ENCODE measurements at regions not wholly inside any gene's neighbourhood (a gene's known extent, or its start where the extent isn't known, plus 50 kb on each side); places are given as distances from the start of the nearest gene placed in this dataset.
A peak's percentile ranks its signal among the peaks of the same experiment; 100 is the strongest.

DNA sequence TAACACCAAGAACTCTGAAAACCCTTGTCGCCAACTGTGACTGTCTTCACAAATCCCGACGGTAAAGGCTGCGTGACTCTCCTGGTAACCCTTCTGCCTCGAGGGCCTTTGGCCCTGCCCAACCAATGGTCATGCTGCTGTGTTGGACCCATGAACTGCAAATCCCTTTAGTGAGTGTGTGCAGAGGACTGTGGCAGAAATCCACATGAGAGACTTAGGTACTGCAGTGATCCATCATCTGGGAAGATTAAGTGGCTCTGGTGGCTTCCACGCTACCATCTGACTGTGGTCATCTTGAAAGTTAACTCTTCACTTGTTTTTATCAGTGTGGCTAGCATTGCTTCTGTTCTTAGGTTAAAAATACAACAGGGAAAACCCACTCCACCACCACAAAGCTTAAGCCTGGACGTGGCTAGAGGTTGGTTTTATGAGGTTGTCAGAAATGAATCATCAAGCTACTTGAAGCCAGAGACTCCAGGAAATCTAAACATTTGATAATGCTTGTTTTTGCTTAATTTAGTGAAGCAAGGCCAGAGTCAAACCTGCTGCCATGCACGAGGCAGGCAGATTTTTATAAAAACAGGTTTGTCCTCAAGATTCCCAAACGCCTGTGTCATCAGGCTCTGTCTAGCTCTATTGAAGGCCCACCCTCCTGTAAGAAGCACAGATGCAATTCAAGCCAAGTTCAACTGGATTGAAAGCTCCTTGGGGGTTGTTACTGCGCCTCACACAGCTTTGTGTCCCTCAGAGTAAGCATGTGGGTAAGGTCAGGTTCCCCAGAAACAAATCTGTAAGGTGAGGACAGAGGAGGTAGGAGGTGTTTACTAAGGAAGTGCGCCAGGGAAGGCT lies 52.7 kb upstream of the ERCC6L2 start:
- DNase-seq: peak; percentile 47

DNA sequence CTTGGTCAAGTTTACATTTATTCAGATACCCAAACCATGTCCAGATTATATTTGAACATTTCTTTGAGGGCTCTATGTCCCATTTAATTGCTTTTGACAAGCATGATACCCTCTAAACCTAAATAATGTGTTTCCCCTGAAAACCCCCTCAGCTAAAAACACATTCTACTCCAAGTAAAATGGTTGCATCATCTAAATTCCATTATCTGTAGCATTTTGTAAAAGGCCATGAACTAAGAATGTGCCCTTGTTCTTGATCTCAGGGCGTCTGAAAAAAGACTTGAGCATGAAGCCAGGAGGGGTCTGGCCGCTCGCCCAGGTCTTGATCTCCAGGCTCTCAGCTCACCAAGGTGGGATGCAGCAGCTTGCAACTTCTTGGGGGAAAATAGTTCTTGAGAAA lies 53.5 kb upstream of the ERCC6L2 start:
- no peak for DNase-seq

DNA sequence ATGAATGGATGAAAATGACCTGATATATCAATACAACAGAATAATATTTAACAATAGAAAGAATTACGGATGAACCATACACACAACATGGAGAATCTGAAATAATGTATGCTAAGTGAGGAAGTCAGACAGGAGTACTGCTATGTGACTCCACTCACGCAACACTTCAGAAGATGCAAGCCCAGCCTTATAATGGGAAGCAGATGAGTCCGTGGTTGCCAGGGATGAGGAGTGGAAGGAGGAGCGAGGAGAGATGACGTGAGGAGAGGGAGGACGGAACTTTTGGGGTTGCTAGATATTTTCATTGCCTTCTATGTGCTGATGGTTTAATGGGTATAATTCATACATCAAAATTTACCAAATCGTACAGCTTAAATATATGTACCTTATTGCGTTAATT lies 55.4 kb upstream of the ERCC6L2 start:
- DNase-seq: no peak

DNA sequence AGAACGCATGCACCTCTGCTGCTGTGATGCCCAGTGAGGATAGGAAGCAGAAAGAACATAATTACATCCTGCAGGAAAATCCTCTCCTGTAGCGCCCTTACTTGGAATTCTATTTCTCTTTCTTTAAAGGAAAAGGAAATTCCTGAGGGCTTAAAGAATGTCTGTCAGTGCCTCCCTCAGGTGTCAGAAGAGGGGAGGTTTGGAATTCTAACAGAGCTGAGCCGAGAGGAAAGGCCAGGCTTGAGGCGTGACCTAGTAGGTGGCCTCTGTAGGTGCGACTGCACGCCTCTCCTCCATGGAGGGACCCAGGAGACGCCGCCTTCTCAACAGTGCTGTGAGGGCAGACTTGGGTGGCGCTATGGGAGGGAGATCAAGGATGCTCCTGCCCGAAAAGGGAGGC lies 55.9 kb upstream of the ERCC6L2 start:
- no peak for DNase-seq

DNA sequence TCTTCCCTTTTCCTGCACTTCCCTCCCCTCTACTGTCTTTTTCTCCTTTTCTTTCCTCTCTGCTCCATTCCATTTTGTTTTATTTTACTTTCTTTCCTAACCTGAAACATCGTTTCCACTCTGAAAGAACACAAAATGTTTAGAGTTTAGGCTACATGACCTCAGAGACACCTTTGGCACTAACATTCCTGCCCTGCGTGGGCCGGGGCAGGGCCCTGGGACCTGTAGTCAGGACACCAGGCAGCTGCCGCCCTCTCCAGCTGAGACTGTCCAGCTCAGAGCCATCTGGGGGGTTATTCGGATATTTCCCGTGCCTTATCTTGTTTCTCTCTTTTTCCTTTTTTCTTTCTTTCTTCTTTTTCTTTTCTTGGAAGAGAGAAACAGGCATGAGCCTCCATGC lies 58.3 kb upstream of the ERCC6L2 start:
- DNase-seq: no peak

DNA sequence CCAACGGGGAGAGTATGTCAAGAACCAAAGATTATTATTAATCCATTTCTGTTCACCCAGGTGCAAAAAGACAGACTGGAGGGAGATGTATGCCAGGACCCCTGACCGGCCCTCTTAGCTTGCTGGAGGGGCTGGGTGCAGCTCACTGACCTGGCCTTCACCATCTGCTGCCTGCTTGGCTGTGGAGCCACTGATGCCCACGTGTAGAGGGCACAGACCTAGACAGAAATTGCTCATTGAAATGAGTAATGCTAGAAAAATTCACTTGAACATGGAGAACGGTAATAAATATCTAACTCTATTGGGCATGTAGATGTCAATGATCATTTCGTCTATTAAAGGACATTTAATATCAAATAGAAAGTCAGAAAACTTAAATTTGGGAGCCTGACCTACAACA lies 58.8 kb upstream of the ERCC6L2 start:
- DNase-seq: no peak

DNA sequence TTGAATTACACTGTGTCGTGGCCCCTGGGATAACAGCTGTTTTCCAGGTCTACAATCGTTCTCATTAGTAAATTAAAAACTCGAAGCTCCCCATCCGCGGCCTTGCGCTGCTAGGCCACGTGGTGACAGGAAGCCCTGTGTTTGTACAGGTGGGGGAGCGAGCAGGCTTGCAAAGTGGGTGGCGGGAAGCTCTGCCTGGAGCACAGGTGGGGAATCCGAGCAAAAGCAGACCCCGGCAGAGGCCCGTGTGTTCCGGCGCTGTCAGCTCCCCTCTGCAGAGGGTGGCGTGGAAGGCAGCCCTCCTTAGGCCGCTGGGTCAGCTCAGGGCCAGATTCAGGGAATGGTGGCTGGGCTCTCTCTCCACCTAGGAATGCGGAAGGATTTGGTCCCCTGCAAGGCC lies 59.5 kb upstream of the ERCC6L2 start:
- DNase-seq: no peak

DNA sequence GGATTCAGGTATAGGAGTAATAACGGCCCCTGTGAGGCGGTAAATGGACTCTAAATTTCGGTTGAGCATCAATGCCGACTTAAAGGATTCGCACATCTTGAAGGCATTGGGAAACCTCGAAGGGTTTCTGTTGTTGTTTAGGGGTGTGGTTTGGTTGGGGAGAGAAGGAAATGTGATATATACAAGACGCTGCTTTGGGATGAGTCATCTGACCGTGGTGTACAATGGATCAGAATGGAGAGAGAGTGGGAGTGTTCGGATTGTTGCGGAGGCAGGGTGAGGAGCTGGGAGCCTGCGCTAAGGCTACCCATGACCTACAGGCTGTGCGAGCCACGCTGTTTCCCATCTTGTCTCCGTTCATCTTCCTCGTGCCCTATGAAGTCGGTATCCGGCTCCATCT lies 60.4 kb upstream of the ERCC6L2 start:
- no peak for DNase-seq

DNA sequence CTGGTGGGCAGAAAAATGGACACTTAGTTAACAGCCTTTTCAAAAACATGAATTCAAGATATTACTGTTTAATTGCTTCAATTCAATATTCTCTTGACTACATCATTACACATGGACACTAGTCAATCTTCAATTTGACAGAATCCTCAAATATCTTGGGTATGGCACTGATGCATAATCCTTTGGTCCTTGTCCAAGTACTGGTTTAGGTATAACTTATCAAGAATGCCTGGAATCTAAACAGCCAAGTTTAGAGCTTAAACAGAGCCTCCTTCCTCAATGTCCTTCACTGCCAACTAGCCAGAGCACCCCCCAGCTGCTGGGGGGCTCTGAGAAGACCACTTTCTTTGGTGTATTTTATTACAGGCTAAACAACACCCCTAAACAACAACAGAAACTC lies 61.6 kb upstream of the ERCC6L2 start:
- DNase-seq: no peak

DNA sequence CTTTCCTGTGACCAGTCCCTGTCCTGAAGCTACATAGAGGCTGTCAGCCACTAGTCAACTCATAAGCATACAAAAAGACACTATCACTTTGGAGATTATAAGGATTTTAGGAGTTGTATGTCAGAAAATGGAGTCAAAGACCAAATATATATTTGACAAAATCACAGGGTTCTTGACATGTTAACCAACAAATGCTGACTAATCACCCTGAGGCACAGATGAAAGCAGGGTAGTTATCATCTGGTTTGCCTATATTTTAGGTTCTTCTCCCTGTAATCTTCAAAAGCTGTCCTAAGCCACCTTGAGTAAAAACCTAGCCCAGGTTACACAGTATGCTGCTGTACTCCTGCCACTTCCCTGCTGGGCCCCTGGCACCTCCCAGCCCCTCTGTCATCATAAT lies 64.7 kb upstream of the ERCC6L2 start:
- DNase-seq: no peak

DNA sequence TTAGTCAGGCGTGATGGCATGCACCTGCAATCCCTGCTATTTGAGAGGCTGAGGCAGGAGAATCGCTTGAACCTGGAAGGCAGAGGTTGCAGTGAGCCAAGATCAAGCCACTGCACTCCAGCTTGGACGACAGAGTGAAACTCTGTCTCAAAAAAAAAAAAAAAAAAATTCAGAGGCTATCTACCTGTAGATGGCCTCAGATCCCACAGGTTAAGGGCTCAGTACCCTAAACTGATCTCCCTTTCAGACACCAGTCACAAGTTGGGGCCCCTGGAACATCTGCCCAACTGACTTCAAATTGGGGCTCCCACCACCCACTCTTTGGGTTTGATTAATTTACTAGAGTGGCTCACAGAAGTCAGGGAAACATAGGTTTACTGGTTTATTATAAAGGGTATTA lies 65.4 kb upstream of the ERCC6L2 start:
- no peak for DNase-seq

DNA sequence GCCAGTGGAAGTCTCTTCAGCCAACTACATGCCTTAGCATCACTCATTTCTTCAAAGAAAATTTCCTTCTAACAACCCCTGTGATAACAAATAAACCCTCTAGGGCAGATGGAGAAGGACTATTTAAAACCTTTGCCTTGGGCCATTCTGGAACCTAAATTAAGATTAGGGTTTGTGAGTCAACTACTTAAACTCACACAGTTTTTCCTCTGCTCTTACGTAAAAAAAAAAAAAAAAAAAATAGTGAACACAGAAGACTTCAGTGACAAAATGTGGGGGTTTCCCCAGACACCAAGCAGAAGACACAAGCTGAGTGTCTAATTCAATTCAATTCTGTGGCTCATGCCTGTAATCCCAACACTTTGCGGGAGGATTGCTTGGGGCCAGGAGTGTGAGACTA lies 65.8 kb upstream of the ERCC6L2 start:
- no peak for DNase-seq

DNA sequence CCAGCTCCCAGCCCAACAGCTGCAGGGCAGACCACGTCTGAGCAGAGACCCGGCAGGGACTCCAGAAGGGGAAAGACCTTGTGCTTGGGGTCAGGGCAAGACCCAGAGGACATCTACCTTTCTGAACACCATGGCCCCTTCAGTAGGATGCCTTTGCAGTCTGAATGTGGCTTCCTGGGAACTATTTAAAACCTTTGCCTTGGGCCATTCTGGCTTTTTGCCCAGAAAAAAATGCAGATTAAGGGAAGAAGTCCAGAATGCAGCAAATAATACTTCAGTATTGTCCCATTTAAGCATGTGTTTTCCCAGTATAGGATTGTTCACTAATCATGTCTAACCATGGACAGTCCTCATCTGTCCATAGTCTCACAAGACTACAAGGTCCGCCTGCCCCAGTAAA lies 67.5 kb upstream of the ERCC6L2 start:
- no peak for DNase-seq

DNA sequence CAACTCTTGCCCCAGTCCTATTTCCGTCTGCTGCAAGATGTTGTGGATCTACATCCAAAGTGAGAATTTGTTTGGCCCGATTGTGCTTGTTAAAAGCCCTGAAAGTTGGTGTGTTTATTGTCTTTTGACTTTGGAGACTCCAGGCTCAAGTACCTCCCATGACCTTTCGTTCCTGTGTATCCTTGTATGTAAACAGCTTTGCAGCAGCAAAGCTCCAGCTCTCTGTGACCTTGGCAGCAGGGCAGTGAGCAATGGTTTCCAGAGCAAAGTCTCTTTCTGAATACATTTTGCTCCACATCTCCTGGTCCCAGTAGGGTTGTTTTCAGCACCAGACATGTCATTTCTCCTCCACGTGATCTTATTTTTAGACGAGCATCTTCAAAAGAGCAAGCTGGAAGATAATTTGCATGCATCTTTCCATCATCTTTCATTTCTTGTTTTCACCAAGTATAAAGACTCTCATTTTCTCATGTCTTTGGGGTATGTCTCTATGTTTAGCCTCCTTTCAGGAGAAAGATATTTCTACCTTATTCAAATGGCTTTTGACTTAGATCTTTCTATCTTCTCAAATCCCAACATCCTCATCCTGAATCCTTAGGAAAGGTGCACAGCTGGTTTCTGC lies 68.1 kb upstream of the ERCC6L2 start:
- DNase-seq: no peak

DNA sequence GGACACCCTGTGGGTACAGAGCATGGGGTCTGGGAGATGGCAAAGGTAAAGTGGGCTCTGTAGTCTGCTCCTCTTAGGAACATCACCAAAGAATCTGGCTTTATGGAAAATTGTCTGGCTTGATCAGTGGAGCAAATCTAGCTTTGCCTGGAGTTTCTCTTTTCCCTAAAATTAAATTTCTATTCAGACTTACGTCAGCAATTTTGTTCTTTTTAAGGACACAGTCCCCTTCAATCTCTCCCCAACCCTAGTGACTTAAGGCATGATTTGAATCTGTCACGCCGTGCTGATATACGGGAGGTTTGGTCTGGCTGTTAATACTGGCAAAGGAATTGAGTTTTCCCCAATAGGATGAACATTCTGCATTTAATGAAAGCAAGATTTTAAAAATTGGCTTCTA lies 72.3 kb upstream of the ERCC6L2 start:
- no peak for DNase-seq

DNA sequence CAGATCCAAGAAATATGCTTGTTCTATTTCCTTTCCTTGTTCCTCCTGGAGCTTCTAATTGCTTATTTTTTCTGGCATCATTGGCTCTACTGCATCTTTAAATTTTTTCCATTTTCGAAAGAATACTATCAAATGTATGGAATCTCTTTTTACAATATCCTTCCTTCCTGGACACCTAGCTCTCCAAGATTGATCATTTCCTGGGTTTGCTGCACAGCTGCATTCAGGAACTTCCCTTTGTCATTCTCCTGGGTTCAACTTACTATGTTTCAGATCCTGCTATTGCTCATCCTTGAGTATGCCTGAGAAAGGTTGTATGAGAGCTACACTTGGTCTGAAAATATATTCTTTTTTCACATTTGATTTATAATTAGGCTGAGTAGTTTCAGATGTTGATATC lies 73.7 kb upstream of the ERCC6L2 start:
- no peak for DNase-seq

DNA sequence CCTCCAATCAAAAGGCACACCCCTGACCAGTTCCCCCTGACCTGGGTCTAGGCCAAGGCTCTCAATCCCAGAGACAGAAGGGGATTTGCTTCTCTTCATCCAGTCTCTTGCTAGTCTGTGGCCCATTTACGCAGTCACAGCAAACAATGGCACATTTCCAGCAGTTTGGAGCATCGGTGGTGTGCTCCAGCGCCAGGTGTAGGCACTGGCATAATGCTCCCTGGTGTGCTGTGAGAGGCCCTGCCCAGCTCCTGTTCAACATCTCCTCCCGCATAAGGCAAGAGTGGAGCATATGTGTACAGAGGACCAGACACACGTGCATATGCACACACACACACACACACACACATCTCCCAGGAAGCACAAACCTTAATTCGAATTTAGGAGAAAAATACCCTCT lies 79.5 kb upstream of the ERCC6L2 start:
- no peak for DNase-seq

DNA sequence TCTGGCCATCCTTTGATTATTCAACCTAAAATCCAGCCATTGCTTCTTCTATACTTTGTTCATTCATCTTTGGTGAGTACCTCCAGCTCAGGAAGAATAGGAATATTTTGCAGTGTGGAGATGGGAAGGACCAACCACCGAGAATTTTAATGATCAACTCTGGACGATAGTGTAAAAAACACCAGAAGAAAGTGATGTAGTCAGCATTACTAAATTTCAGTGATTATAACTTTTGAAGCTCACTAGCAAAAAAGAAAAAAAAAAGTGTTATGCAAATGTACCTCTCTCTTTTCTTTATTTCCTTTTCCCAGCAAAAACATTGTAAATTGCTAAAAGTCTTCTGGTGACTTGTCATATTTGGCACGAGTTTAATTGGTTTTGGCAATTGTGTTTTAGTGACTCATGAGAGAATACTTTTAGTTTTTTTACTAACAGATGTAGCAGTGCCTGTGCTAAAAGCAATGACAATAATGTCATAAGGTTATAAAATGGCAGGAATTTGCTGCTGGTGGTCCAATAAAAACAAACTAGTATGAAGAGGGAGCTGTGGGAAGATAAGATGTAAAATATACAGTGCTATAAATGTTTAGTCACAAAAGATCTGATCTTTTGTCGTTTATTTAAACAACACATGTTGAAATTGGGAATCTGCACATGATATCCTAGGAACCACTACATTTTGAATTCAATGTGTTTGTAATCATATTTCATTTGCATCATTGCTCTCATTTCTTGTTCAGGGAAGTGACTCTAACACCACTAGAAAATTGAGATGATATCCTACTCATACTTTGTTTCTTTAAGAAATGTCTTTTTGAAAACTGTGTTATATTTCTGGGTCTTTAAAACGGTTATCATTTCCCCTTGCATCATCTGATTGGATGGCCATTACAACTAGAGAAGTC lies 81.3 kb upstream of the ERCC6L2 start:
- DNase-seq: no peak

DNA sequence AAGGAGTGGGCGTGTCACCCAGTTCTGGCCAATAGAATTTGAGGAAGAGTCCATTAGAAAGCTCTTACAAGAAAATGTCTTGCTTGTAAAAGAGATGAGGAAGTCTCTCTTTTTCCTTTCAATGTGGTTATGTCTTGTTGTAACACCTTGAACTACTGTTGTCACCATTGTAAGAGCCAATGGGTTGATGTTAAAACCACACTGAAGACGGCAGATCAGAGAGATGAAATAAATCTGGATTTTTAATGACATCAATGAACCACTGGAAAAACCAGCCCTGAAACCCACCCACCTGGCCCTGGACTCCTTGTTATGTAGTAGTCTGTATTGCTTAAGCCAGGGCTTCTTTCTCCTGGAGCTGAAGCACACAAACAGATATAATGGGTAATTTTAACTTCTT lies 83.8 kb upstream of the ERCC6L2 start:
- DNase-seq: no peak

DNA sequence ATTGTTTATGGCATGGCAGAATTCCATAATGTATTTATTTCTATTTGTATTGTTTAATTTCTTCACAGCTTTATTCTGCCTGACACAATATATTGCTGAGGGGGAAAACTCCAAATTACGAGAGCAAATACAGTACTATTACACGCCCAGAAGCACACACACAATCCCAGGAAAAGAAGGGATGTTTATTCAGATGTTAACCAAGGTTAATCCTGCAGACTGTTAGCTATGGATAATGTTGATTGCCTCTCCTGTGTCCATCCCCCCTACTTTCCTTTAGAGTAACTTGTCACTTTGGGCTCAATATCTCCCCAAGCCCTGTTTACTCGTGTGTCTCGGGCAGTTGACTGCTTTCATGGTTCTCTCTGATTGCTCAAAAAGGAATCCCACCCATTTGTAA lies 84.2 kb upstream of the ERCC6L2 start:
- DNase-seq: no peak

DNA sequence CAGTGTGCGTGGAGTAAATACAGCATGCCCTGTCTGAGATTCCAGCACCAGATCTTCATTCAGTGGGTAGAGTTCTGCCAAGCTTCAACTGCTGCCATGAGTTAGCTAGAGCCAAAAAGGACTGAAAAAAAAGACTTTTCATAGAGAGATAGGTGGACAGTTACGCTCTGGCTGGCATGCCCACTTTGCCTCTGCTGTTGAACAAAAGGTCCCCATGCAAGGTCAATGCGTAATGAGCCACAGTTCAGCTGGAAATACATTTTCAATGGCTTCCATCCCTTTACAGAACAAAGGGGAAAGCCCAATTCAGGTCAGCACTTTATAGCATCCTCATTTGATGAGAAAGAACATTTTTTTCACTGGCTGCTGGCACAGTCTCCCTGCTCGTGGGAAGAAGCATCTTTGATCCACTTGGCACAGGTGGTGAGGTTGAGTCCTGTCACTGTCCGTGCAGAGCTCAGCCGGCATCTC lies 86.9 kb upstream of the ERCC6L2 start:
- DNase-seq: no peak

DNA sequence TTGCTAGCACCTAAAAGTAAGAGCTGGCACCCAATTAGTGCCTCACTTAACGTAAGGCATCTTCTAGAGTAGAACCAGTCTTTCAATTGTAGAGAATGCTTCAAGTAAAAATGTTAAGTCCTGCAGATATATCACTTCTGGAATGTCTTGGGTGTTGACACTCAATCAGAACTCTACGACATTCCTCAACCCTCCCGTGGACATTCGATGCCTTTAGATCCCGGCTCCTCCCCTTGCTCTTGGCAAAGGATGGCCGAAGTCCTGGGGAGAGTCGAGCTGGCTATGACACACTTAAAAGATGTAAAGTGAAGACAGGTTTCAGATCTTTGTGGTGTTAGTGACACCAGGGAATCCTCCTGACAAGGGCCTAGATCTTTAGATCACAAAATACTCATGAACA lies 87.5 kb upstream of the ERCC6L2 start:
- DNase-seq: no peak

DNA sequence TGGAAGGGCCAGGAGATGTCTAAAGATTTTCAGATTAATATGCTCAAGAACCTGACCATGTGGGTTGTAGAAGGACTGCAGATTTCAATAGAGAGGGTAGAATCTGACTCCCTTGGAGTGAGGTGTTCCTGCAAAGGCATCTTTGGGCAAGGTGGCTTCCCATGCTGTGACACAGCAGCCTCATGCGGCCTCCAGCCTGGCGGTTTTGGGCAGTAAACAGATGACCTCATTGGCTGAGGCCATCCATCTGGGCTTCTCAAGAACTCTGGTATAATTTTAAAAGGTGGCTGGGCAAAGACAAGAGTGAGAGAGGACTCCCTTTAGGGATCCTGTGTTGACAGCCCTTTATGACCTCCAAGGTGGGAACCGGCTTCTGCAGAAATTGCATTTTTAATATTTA lies 90.3 kb upstream of the ERCC6L2 start:
- DNase-seq: no peak

DNA sequence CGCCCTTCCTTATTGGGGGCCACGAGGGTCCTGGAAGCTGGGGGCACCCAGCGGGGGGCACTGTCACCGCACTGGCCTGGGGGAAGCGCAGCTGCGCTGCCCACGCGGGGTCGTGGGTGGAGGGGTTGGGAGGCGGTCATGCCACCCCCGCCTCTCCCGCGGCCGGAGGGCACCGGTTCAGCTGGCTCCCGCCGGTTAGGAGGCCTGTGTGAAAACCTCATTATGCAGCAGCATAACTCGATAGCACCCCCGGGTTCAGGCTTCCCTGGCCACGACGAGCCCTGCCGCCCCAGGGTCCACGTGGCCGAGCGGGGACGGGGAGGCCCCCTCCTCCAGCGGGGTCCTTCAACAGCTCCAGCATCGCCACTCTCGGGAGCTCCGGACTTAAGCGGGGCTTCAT lies 91.2 kb upstream of the ERCC6L2 start:
- no peak for DNase-seq

Data from activated CD4-positive, alpha-beta T cell treated with anti-CD3 and anti-CD28 coated beads for 48 hours (primary cell).